GM12875 (cell line): ENCODE measurements at regions not wholly inside any gene's neighbourhood (a gene's known extent, or its start where the extent isn't known, plus 50 kb on each side); places are given as distances from the start of the nearest gene placed in this dataset.

Experiments
- H3K4me3 ChIP-seq: one replicate; pipeline ENCODE4 v1.5.1; 2011; ENCODE audit warnings: low read depth, low read length, control low read depth
- TF ChIP-seq, protein P1 (sequence below): IDR thresholded peaks from 2 replicates; pipeline ENCODE4 v1.5.1; 2011; ENCODE audit warnings: low read depth, mild to moderate bottlenecking, control low read depth, inconsistent platforms, low read length, moderate library complexity, borderline replicate concordance; ENCODE audit not compliant: insufficient read depth

DNA sequence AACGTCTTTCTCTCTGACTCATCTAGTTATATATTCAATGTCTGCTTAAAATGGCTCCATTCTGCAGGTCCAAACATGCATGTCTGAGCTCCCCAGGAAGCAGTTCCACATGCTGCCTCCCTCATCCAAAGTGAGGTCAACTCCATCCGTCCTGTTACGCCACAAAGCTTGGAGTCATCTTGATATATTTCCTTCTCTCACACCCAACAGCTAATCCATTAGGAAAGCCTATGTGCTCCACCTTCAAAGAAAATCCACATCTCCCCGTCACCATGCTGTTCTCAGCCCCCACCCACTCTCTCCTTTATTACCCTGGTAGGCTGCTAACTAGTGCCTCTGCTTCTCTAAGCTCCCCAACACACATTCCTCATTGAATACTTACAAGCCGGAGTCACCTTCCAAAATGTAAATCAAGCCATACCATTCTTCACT lies 130.2 kb upstream of the SYNDIG1 start:
- TF ChIP-seq, protein P1, sequence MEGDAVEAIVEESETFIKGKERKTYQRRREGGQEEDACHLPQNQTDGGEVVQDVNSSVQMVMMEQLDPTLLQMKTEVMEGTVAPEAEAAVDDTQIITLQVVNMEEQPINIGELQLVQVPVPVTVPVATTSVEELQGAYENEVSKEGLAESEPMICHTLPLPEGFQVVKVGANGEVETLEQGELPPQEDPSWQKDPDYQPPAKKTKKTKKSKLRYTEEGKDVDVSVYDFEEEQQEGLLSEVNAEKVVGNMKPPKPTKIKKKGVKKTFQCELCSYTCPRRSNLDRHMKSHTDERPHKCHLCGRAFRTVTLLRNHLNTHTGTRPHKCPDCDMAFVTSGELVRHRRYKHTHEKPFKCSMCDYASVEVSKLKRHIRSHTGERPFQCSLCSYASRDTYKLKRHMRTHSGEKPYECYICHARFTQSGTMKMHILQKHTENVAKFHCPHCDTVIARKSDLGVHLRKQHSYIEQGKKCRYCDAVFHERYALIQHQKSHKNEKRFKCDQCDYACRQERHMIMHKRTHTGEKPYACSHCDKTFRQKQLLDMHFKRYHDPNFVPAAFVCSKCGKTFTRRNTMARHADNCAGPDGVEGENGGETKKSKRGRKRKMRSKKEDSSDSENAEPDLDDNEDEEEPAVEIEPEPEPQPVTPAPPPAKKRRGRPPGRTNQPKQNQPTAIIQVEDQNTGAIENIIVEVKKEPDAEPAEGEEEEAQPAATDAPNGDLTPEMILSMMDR, result no peak
- no peak overlapping the region for H3K4me3 ChIP-seq

DNA sequence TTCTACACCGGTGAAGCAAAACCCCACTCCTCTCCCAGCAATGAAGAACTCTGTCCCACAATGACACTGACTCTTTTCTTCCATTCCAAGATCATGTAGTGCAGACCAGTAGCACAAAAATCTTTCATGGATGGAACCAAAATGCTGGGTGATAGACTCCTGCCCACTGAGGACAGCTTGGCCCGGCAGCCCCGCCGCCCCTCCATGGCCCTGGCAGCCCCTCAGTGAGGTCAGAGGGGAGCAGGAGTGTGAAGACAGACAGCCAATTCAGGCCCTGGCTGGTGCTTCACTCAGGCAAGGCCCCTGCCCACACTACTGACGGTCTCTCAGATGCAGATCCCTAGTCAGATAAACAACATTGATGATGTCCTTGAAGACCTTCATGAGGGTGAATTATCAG lies 131.9 kb upstream of the SYNDIG1 start:
- TF ChIP-seq, protein P1, result no peak
- no peak overlapping the region for H3K4me3 ChIP-seq

DNA sequence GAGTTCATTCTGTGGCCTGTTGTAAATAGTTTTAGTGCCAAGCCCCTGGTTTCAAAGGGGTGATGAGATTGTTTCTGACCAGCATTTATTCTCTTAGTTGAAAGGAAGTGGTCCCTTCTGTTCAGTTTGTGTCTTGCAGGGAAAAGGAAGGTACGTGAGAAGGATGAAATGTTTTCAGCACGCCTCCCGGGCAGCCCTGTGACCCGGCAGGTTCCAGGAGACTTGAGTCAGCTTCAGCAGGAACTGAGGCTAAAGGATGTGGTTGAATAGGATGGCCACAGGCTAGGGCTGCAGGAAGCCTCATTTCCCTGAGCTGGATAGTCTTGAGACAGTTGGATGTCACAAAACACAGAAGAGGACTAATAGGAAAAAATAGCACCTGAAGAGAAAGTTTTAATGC lies 132.4 kb upstream of the SYNDIG1 start:
- no peak overlapping the region for H3K4me3 ChIP-seq
- TF ChIP-seq, protein P1, result no peak

- no peak overlapping the region for H3K4me3 ChIP-seq
- TF ChIP-seq, protein P1, result no peak
Observed at GRCh38 chr20:24334830-24335229, 134.6 kb upstream of the SYNDIG1 start.

GRCh38 chr20:24332956-24333355 lies 136.5 kb upstream of the SYNDIG1 start:
- TF ChIP-seq, protein P1, result no peak

GRCh38 chr20:24331939-24332338 lies 137.5 kb upstream of the SYNDIG1 start:
- TF ChIP-seq, protein P1, result no peak
- no peak overlapping the region for H3K4me3 ChIP-seq

More at GRCh38 chr20:24332956-24333355, 136.5 kb upstream of the SYNDIG1 start:
- no peak overlapping the region for H3K4me3 ChIP-seq

- no peak overlapping the region for H3K4me3 ChIP-seq
- TF ChIP-seq, protein P1, result no peak
Observed at GRCh38 chr20:24328901-24329300, 140.5 kb upstream of the SYNDIG1 start.
